C4-2B (cell line): ENCODE measurements at regions not wholly inside any gene's neighbourhood (a gene's known extent, or its start where the extent isn't known, plus 50 kb on each side); places are given as distances from the start of the nearest gene placed in this dataset.

ENCODE experiments used
- CTCF ChIP-seq: fragments of 450-650 bp; conservative IDR thresholded peaks from 2 replicates; pipeline ENCODE4 v1.5.1; 2017; ENCODE audit warnings: mild to moderate bottlenecking
- ZFX ChIP-seq: fragments of 450-650 bp; IDR thresholded peaks from 2 replicates; pipeline ENCODE4 v1.6.1; 2017

DNA sequence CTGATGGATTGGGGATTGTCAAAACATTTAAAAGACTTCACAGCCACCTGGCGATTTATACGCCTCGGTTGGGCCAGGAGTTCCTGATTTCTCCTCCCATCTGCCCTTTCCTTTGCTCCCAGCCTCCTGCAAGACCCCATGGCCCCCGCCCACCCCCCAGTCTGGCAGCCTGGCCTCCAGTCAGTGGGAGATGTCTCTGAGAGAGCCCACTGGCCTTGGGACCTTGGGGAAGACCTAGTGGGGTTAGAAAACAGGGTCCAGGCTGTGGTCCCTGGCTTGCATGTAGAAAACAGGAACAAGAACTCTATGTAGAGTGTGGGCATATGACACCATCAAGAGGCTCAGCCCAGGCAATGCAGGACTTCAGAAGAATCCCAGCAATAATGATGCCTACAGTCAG, 209.4 kb upstream of the C16orf82 start:
- TF ChIP-seq CTCF = no peak
- no peak for TF ChIP-seq ZFX
